Activated T-helper 1 cell treated with anti-CD3 and anti-CD28 coated beads, Interleukin-2, amount 50 U/mL, for 16 hours (primary cell): ENCODE measurements at regions not wholly inside any gene's neighbourhood (a gene's known extent, or its start where the extent isn't known, plus 50 kb on each side); places are given as distances from the start of the nearest gene placed in this dataset.

Experiments
- DNase-seq, 2 donors: peaks; one replicate each; pipeline ENCODE4 v3.0.0-alpha.2; 2020; ENCODE audit warnings: low read depth in 1 of 2, low spot score in 1 of 2

DNA sequence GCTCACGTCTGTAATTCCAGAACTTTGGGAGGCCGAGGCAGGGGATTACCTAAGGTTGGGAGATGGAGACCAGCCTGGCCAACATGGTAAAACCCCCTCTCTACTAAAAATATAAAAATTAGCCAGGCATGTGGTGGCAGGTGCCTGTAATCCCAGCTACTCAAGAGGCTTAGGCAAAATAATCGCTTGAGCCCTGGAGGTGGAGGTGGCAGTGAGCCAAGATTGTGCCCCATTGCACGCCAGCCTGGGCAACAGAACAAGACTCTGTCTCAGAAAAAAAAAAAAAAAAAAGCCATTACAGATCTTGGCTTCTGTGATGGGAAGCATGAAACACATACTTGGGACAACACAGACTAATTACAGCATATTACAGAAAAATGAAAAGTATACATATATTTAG is 1404.5 kb upstream of the SPRY2 start:
- no peak for DNase-seq

DNA sequence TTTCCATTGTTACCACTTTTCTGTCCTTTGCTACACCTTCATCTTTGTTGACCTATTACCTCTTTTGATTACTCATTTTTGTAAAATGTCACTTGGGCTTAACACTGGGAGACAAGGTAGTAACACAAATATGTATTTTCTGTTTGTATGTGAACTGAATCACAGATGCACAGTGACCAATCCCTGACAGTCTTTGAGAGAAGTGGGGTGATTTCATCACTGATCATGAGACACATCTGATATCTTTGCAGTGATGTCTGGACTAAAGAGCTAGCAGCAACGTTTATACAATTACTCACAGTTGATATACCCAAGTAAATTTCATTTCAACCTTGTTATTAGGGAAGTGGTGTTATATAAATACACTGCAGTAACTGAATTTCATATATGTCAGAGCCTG is 1397.4 kb upstream of the SPRY2 start:
- DNase-seq, result no peak

GRCh38 chr13:81726037-81726726 is 1385.3 kb upstream of the SPRY2 start:
- no peak for DNase-seq

DNA sequence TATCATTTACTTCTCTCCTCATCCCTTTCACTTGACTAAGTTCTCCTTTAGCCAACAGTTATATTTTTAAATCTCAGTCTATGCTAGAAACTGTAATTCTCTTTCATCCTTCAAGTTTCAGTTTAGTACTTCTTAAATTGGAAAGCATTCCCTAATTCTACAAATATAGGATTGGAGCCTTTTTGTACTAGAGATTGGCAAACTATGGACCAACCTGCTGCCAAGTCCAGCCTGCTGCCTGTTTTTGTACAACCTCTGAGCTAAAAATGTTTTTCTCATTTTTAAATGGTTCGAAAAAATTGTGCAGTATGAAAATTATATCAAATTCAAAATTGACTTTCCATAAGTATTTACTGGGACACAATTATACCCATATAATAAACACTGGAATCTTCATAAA is 1381.5 kb upstream of the SPRY2 start:
- DNase-seq, result no peak

DNA sequence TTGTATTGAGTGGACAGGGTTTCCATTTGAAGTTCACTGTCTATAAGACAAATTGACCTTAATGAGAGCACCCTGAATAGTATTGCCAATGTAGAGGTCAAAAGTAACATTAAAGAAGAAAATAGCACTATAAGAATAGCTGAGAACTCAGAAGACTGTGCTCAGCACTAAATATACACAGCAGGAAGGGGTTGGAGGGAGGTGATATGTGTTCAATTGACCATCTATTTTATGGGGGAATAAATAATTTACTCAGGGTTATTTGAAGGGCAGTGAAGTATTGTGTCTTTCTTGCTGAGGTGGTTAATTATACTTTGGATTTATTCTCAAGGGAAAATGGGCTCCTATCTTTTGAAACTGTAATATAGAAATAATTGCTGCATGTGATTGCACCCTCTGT is 1380.5 kb upstream of the SPRY2 start:
- no peak for DNase-seq

GRCh38 chr13:81714513-81714912 is 1373.6 kb upstream of the SPRY2 start:
- no peak for DNase-seq

DNA sequence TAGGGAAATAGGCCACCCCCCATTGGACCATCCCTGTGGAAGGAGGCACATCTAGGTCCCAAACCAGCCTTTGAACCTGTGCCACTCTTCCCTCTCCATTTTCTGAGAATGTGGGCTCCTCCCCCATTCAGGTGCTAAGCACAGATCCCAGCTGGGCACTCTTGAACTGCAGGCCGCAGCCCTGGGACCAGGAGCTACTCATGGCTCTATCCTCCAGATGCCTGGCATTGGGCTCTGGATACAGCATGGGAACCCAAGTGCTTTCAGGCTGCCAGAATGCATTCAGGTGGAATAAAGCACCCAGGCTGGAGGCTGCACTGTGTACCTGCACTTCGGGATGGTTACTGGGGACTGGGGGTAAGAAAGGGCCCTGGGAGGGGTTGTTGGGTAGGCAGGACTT is 1372.3 kb upstream of the SPRY2 start:
- no peak for DNase-seq

GRCh38 chr13:81697826-81698225 is 1356.9 kb upstream of the SPRY2 start:
- DNase-seq, result no peak

GRCh38 chr13:81686877-81687276 is 1346.0 kb upstream of the SPRY2 start:
- DNase-seq, result no peak

DNA sequence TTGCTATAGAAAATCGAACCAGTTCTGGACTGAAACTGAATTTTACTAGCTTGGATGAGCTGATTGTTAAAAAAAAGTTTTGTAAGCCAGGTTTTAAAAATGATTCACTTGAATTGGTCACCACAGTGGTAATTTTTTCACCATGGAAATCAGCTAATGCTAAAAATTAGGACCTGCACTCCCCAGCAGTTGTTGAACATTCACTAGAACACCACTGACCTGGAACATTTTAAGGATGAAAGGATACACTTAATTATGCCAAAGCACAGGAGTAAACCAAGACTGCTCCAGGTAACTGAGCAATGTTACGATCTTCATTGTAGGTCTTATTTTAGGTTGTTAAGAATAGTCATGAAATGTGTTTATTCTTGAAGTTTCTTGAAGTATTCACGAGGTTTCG is 1342.6 kb upstream of the SPRY2 start:
- no peak for DNase-seq

- DNase-seq, result no peak
Measured at GRCh38 chr13:81682081-81682630, 1341.2 kb upstream of the SPRY2 start.

- DNase-seq, result no peak
Measured at GRCh38 chr13:81677857-81678256, 1336.9 kb upstream of the SPRY2 start.

GRCh38 chr13:81676008-81676407 is 1335.1 kb upstream of the SPRY2 start:
- no peak for DNase-seq

DNA sequence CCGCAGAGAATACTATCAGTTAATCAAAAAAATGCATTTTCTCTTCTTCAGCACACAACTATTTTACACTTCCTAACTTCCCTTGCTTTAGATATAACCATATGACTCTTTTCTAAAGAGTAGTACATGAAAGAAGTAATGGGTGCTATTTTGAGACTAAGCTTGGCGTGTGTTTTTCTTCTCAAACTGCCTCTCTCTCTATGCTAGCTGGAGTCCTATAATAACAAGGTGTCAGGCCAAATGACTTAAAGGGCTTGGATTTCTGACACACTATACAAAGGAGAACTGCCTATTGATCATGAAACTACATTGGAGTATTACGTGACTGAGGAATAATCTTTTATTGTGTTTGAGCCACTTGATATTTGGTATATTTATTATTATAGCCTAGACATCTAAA is 1330.1 kb upstream of the SPRY2 start:
- no peak for DNase-seq

DNA sequence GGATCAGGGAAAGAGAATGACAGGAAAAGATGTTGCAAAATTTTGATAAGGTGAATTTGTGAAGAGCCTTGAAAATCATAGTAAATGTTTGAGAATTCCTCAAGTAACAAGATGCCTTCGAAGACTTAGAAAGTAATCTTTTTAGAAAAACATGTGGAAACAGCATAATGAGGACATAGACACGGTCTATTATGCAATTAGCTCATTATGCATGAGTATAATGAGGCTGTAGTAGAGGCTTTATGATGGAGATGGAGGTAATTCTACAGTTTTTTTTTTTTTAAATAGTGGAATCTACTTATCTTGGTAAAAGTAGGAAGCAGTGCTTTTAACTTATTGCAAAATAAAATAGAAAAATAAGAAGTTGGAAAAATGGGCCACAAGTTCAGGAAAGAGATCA is 1329.1 kb upstream of the SPRY2 start:
- DNase-seq, result no peak

- DNase-seq, result no peak
Measured at GRCh38 chr13:81664872-81665271, 1323.9 kb upstream of the SPRY2 start.

- DNase-seq, result no peak
Measured at GRCh38 chr13:81659984-81660383, 1319.1 kb upstream of the SPRY2 start.

GRCh38 chr13:81658598-81659370 is 1317.9 kb upstream of the SPRY2 start:
- DNase-seq, result no peak

GRCh38 chr13:81639984-81640582 is 1299.2 kb upstream of the SPRY2 start:
- no peak for DNase-seq

GRCh38 chr13:81637457-81637856 is 1296.5 kb upstream of the SPRY2 start:
- no peak for DNase-seq

DNA sequence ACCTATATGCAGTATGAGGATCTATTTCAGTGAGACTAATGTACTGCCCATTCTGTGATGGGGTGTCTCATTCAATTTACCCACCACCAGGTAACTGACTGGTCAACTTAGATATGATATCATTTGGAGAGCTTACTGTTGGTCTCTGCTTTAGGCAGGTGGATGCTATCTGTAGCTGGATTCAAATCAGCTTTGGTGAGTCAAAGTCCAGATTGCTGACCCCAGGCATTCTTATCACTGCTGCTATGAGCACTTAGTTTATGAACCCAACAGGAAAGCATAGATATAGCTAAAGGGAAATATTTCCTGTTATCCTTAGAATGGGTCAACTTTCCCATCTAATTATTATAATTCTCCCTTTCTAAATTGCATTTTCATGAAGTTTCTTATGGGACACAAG is 1295.2 kb upstream of the SPRY2 start:
- DNase-seq, result no peak

DNA sequence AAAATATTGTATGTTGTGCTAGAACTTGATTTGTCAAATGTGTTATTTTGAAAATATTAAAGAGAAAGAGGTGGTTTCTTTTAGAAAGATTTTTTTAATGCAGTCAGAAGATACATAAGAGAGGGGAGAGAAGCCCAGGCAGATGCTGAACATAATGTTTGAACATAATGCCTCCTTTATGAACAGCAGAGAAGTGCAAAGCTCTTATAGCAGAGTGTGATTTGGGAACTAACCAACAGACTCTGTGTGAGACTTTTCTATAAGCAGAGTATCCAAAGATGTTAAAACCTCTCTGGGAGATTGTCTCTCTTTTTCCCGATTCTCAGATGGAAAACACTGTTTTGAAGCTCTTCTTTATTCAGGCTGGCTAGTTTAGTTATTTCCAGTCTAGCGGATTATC is 1274.1 kb upstream of the SPRY2 start:
- no peak for DNase-seq
